B cell (primary cell): ENCODE measurements at regions not wholly inside any gene's neighbourhood (a gene's known extent, or its start where the extent isn't known, plus 50 kb on each side); places are given as distances from the start of the nearest gene placed in this dataset.

ENCODE experiments used
- EZH2 ChIP-seq: IDR thresholded peaks from 2 replicates; pipeline ENCODE4 v1.6.1; 2012; ENCODE audit warnings: borderline replicate concordance, low read depth, mild to moderate bottlenecking, moderate library complexity, low read length; ENCODE audit not compliant: insufficient read depth, poor library complexity, severe bottlenecking
- TF ChIP-seq, protein P1 (sequence below): fragments of 200-600 bp; IDR thresholded peaks from one replicate; pipeline ENCODE4 v1.8.0; 2022; ENCODE audit warnings: antibody characterized with exemption, mild to moderate bottlenecking

DNA sequence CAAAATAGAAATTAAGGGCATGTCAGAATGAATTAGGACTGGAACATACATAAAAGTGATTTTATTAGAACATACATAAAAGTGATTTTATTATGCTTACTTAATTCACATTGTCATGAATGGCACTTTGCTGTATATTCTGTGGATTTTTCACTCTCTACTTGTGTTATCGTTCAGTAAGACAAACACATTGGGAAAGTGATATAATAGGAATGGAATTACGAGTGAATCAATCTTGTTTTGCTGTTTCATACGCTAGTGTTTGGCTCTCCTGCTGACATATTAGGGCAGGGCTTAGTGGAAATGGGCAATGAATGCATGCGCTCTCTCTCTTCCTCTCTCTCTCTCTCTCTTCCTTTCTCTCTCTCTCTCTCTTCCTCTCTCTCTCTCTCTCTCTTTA, 561.1 kb downstream of the ACTR3B start:
- TF ChIP-seq, protein P1, sequence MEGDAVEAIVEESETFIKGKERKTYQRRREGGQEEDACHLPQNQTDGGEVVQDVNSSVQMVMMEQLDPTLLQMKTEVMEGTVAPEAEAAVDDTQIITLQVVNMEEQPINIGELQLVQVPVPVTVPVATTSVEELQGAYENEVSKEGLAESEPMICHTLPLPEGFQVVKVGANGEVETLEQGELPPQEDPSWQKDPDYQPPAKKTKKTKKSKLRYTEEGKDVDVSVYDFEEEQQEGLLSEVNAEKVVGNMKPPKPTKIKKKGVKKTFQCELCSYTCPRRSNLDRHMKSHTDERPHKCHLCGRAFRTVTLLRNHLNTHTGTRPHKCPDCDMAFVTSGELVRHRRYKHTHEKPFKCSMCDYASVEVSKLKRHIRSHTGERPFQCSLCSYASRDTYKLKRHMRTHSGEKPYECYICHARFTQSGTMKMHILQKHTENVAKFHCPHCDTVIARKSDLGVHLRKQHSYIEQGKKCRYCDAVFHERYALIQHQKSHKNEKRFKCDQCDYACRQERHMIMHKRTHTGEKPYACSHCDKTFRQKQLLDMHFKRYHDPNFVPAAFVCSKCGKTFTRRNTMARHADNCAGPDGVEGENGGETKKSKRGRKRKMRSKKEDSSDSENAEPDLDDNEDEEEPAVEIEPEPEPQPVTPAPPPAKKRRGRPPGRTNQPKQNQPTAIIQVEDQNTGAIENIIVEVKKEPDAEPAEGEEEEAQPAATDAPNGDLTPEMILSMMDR = no peak
- no peak for TF ChIP-seq EZH2
